ENCODE measurements at regions not wholly inside any gene's neighbourhood (a gene's known extent, or its start where the extent isn't known, plus 50 kb on each side); places are given as distances from the start of the nearest gene placed in this dataset.
A peak's percentile ranks its signal among the peaks of the same experiment; 100 is the strongest.

GRCh38 chr6:156182356-156182755, 594.8 kb upstream of the ARID1B start:
- peaks cover 3% of the 10 kb centered on the region for H3K9me3 Mint-ChIP-seq (ENCODE audit: unreplicated experiment)
- no peak for DNase-seq
- H3K27ac Mint-ChIP-seq (ENCODE audit: unreplicated experiment): peak overlapping the region; percentile 14
- no peak for TF ChIP-seq CTCF (IDR thresholded peaks at IDR 0.05; ENCODE audit: partially characterized antibody, unreplicated experiment)
- H3K4me1 Mint-ChIP-seq (ENCODE audit: low read depth, unreplicated experiment): peaks cover 2% of the 10 kb centered on the region
- H3K36me3 Mint-ChIP-seq (ENCODE audit: unreplicated experiment): no peaks in the 10 kb centered on the region
- no peak overlapping the region for H3K4me3 Mint-ChIP-seq (ENCODE audit: unreplicated experiment)
- H3K27me3 Mint-ChIP-seq (ENCODE audit: unreplicated experiment): peaks cover 1% of the 10 kb centered on the region

- DNase-seq: no peak
- Mint-ChIP-seq H3K27me3 (ENCODE audit: unreplicated experiment) (peaks cover 2% of the 10 kb centered on the region), H3K27ac (ENCODE audit: unreplicated experiment) (no peak overlapping the region), H3K4me3 (ENCODE audit: unreplicated experiment) (no peak overlapping the region), H3K4me1 (ENCODE audit: low read depth, unreplicated experiment) (peaks cover 2% of the 10 kb centered on the region), H3K9me3 (ENCODE audit: unreplicated experiment) (peaks cover 3% of the 10 kb centered on the region), H3K36me3 (ENCODE audit: unreplicated experiment) (no peaks in the 10 kb centered on the region)
- no peak for TF ChIP-seq CTCF (IDR thresholded peaks at IDR 0.05; ENCODE audit: partially characterized antibody, unreplicated experiment)
Measured at GRCh38 chr6:156181506-156181905, 595.7 kb upstream of the ARID1B start.

- Mint-ChIP-seq H3K4me3 (ENCODE audit: unreplicated experiment) (no peak overlapping the region), H3K27ac (ENCODE audit: unreplicated experiment) (no peak overlapping the region), H3K4me1 (ENCODE audit: low read depth, unreplicated experiment) (no peaks in the 10 kb centered on the region), H3K27me3 (ENCODE audit: unreplicated experiment) (peaks cover 2% of the 10 kb centered on the region), H3K9me3 (ENCODE audit: unreplicated experiment) (peaks cover 3% of the 10 kb centered on the region), H3K36me3 (ENCODE audit: unreplicated experiment) (no peaks in the 10 kb centered on the region)
- no peak for TF ChIP-seq CTCF (IDR thresholded peaks at IDR 0.05; ENCODE audit: partially characterized antibody, unreplicated experiment)
- DNase-seq: no peak
Measured at GRCh38 chr6:156175971-156176421, 601.2 kb upstream of the ARID1B start.

GRCh38 chr6:156175433-156175832, 601.7 kb upstream of the ARID1B start:
- Mint-ChIP-seq H3K27ac (ENCODE audit: unreplicated experiment) (no peak overlapping the region), H3K9me3 (ENCODE audit: unreplicated experiment) (peaks cover 3% of the 10 kb centered on the region)
- no peak for TF ChIP-seq CTCF (IDR thresholded peaks at IDR 0.05; ENCODE audit: partially characterized antibody, unreplicated experiment)

GRCh38 chr6:156174031-156174890, 602.9 kb upstream of the ARID1B start:
- Mint-ChIP-seq H3K4me3 (ENCODE audit: unreplicated experiment) (no peak overlapping the region), H3K36me3 (ENCODE audit: unreplicated experiment) (no peaks in the 10 kb centered on the region), H3K9me3 (ENCODE audit: unreplicated experiment) (peaks cover 3% of the 10 kb centered on the region), H3K27me3 (ENCODE audit: unreplicated experiment) (peaks cover 2% of the 10 kb centered on the region), H3K27ac (ENCODE audit: unreplicated experiment) (no peak overlapping the region), H3K4me1 (ENCODE audit: low read depth, unreplicated experiment) (no peaks in the 10 kb centered on the region)
- no peak for TF ChIP-seq CTCF (IDR thresholded peaks at IDR 0.05; ENCODE audit: partially characterized antibody, unreplicated experiment)
- no peak for DNase-seq

More at GRCh38 chr6:156175433-156175832, 601.7 kb upstream of the ARID1B start:
- Mint-ChIP-seq H3K27me3 (ENCODE audit: unreplicated experiment) (peaks cover 2% of the 10 kb centered on the region), H3K4me1 (ENCODE audit: low read depth, unreplicated experiment) (no peaks in the 10 kb centered on the region), H3K36me3 (ENCODE audit: unreplicated experiment) (no peaks in the 10 kb centered on the region), H3K4me3 (ENCODE audit: unreplicated experiment) (no peak overlapping the region)
- DNase-seq: no peak
